ENCODE measurements at regions not wholly inside any gene's neighbourhood (a gene's known extent, or its start where the extent isn't known, plus 50 kb on each side); places are given as distances from the start of the nearest gene placed in this dataset.
"Not testable (repeated sequence)": the region's sequence is repeated elsewhere in the genome, so short reads cannot be mapped to it uniquely, and the experiment has no call there.

DNA sequence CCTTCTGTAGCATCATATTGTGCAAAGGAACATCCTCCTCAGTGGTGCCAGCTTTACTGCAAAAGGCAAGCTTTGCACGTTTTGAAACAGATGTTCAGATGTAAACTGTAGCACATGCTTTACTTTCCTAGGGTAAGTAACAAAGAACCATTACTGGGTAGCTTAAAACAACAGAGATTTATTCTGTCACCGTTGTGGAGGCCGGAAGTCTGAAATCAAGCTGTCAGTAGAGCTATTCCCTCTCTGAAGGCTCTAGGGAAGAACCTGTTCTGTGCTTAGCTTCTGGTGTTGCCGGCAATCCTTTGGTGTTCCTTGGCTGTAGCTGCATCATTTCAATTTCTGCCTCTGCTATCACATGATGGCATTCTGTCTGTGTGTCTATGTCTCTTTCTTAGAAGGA lies 50.6 kb upstream of the ARL17B start:
- DNase-seq; H2AFZ ChIP-seq (replicated peaks; ENCODE audit: low read length, poor library complexity); H2BK20ac ChIP-seq (ENCODE audit: low read depth, low read length); H3K18ac ChIP-seq (ENCODE audit: low read depth, low read length); in situ Hi-C loops (cut with MboI; ENCODE audit: low sequenced_read_pairs); H3K27ac ChIP-seq (ENCODE audit: insufficient read depth, low read length); H4K5ac ChIP-seq (ENCODE audit: low read depth, low read length); H3K23ac ChIP-seq (ENCODE audit: low read depth, low read length); intact Hi-C loops (cut with micrococcal nuclease); H4K8ac ChIP-seq (ENCODE audit: low read depth in 2 of 2, low read length in 2 of 2); H3K56ac ChIP-seq (ENCODE audit: extremely low read depth, insufficient read depth, low read length); CTCF ChIA-PET; H3K4me1 ChIP-seq (ENCODE audit: control insufficient read depth, insufficient read depth, low read length); H3K79me1 ChIP-seq (ENCODE audit: low read depth in 1 of 2, low read length in 2 of 2); H2BK120ac ChIP-seq (ENCODE audit: low read depth, low read length); H3K9me1 ChIP-seq (ENCODE audit: insufficient read depth, low read length); dilution Hi-C loops (cut with HindIII; ENCODE audit: low sequenced_read_pairs, unreplicated experiment); H3K27me3 ChIP-seq (ENCODE audit: control insufficient read depth, insufficient read depth, low read length); BruUV-seq (replicated peaks); H3K4ac ChIP-seq (ENCODE audit: low read depth, low read length); H2BK5ac ChIP-seq (ENCODE audit: low read depth, low read length, poor library complexity, severe bottlenecking); H3K36me3 ChIP-seq (ENCODE audit: control insufficient read depth, insufficient read depth, low read length); H2AK5ac ChIP-seq (ENCODE audit: low read depth, low read length); POLR2A ChIA-PET (ENCODE audit: unreplicated experiment); H3K14ac ChIP-seq (replicated peaks; ENCODE audit: low read depth, low read length); H3K4me3 ChIP-seq (ENCODE audit: insufficient read depth, low read depth, low read length); H4K20me1 ChIP-seq (ENCODE audit: insufficient read depth, low read length); H3K9ac ChIP-seq (ENCODE audit: low read depth, low read length); H2AK9ac ChIP-seq (replicated peaks; ENCODE audit: low read depth, low read length, poor library complexity); H4K91ac ChIP-seq (ENCODE audit: insufficient read depth, low read depth, low read length); H3K4me2 ChIP-seq (ENCODE audit: low read depth, low read length); ATAC-seq (ENCODE audit: low read depth); H2BK15ac ChIP-seq (ENCODE audit: low read depth, low read length); H3K9me3 ChIP-seq (ENCODE audit: control insufficient read depth, insufficient read depth, low read length): not testable (repeated sequence)
- WGBS, 2 experiments (ENCODE audit: extremely low coverage in 2 of 2, insufficient read length in 1 of 2), result no CpG with 5 or more reads among the region's 4 CpGs

- H3K9me3 ChIP-seq (ENCODE audit: control insufficient read depth, insufficient read depth, low read length); H3K14ac ChIP-seq (replicated peaks; ENCODE audit: low read depth, low read length); H3K18ac ChIP-seq (ENCODE audit: low read depth, low read length); H2AK5ac ChIP-seq (ENCODE audit: low read depth, low read length); H3K36me3 ChIP-seq (ENCODE audit: control insufficient read depth, insufficient read depth, low read length); ATAC-seq (ENCODE audit: low read depth); H3K9ac ChIP-seq (ENCODE audit: low read depth, low read length); DNase-seq; dilution Hi-C loops (cut with HindIII; ENCODE audit: low sequenced_read_pairs, unreplicated experiment); H2AK9ac ChIP-seq (replicated peaks; ENCODE audit: low read depth, low read length, poor library complexity); H3K27me3 ChIP-seq (ENCODE audit: control insufficient read depth, insufficient read depth, low read length); CTCF ChIA-PET; POLR2A ChIA-PET (ENCODE audit: unreplicated experiment); H2BK20ac ChIP-seq (ENCODE audit: low read depth, low read length); H2AFZ ChIP-seq (replicated peaks; ENCODE audit: low read length, poor library complexity); H3K4me2 ChIP-seq (ENCODE audit: low read depth, low read length); intact Hi-C loops (cut with micrococcal nuclease); H3K27ac ChIP-seq (ENCODE audit: insufficient read depth, low read length); H3K9me1 ChIP-seq (ENCODE audit: insufficient read depth, low read length); H4K5ac ChIP-seq (ENCODE audit: low read depth, low read length); H3K4me3 ChIP-seq (ENCODE audit: insufficient read depth, low read depth, low read length); H3K4ac ChIP-seq (ENCODE audit: low read depth, low read length); H4K8ac ChIP-seq (ENCODE audit: low read depth in 2 of 2, low read length in 2 of 2); H3K56ac ChIP-seq (ENCODE audit: extremely low read depth, insufficient read depth, low read length); H2BK120ac ChIP-seq (ENCODE audit: low read depth, low read length); H4K20me1 ChIP-seq (ENCODE audit: insufficient read depth, low read length); H3K79me1 ChIP-seq (ENCODE audit: low read depth in 1 of 2, low read length in 2 of 2); BruUV-seq (replicated peaks); H3K4me1 ChIP-seq (ENCODE audit: control insufficient read depth, insufficient read depth, low read length); H2BK15ac ChIP-seq (ENCODE audit: low read depth, low read length); H3K23ac ChIP-seq (ENCODE audit: low read depth, low read length); in situ Hi-C loops (cut with MboI; ENCODE audit: low sequenced_read_pairs); H4K91ac ChIP-seq (ENCODE audit: insufficient read depth, low read depth, low read length); H2BK5ac ChIP-seq (ENCODE audit: low read depth, low read length, poor library complexity, severe bottlenecking): not testable (repeated sequence)
- WGBS, 2 experiments (ENCODE audit: extremely low coverage in 2 of 2, insufficient read length in 1 of 2), result no CpG with 5 or more reads among the region's 5 CpGs
Measured at GRCh38 chr17:46411172-46411852, 49.7 kb upstream of the ARL17B start.
